ENCODE measurements at regions not wholly inside any gene's neighbourhood (a gene's known extent, or its start where the extent isn't known, plus 50 kb on each side); places are given as distances from the start of the nearest gene placed in this dataset.

GRCh38 chr5:106865279-106865678 lies 805.5 kb downstream of the EFNA5 start (continued):
- TF ChIP-seq ZNF266 (tag by site-specific recombination; IDR thresholded peaks at IDR 0.05; ENCODE audit: low read depth) (no peak), ZNF239 (tag by site-specific recombination; IDR thresholded peaks at IDR 0.05) (no peak)

- H3K27ac ChIP-seq (ENCODE audit: extremely low read depth, low read depth, low read length): no peak overlapping the region
- POLR2A ChIA-PET: no interaction called here
- CTCF ChIA-PET: interaction anchor here (1.2 kb wide), 1 partner anchor 386 kb away, joined by 4 read pairs; no protein-coding TSS in a partner anchor
Observed at GRCh38 chr5:106862450-106863193, 808.1 kb downstream of the EFNA5 start.

More at GRCh38 chr5:106862450-106863193, 808.1 kb downstream of the EFNA5 start:
- TF ChIP-seq ZNF335 (tag by site-specific recombination; conservative IDR thresholded peaks at IDR 0.05) (peak; percentile 54), ZNF580 (tag by site-specific recombination; IDR thresholded peaks at IDR 0.05) (no peak), ZNF341 (tag by site-specific recombination; IDR thresholded peaks at IDR 0.05; ENCODE audit: low read depth) (no peak), KLF1 (tag by site-specific recombination; IDR thresholded peaks at IDR 0.05) (no peak), ZNF266 (tag by site-specific recombination; IDR thresholded peaks at IDR 0.05; ENCODE audit: low read depth) (no peak), ZNF707 (tag by site-specific recombination; IDR thresholded peaks at IDR 0.05) (no peak), ZNF692 (tag by site-specific recombination; IDR thresholded peaks at IDR 0.05) (no peak), ZNF518A (tag by site-specific recombination; conservative IDR thresholded peaks at IDR 0.05; ENCODE audit: low read depth) (no peak), ZNF660 (tag by site-specific recombination; IDR thresholded peaks at IDR 0.05) (peak; percentile 68; the same call in 1 of the 2 replicates), ZNF792 (tag by site-specific recombination; IDR thresholded peaks at IDR 0.05) (no peak), ZNF830 (tag by site-specific recombination; IDR thresholded peaks at IDR 0.05; ENCODE audit: low read depth) (no peak), ZNF138 (tag by site-specific recombination; IDR thresholded peaks at IDR 0.05; ENCODE audit: borderline replicate concordance) (no peak), SCRT2 (tag by site-specific recombination; IDR thresholded peaks at IDR 0.05) (no peak)
- TF ChIP-seq, protein P1, sequence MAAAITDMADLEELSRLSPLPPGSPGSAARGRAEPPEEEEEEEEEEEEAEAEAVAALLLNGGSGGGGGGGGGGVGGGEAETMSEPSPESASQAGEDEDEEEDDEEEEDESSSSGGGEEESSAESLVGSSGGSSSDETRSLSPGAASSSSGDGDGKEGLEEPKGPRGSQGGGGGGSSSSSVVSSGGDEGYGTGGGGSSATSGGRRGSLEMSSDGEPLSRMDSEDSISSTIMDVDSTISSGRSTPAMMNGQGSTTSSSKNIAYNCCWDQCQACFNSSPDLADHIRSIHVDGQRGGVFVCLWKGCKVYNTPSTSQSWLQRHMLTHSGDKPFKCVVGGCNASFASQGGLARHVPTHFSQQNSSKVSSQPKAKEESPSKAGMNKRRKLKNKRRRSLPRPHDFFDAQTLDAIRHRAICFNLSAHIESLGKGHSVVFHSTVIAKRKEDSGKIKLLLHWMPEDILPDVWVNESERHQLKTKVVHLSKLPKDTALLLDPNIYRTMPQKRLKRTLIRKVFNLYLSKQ (tag by site-specific recombination; IDR thresholded peaks at IDR 0.05; ENCODE audit: borderline replicate concordance): no peak
- H3K36me3 ChIP-seq (ENCODE audit: control insufficient read depth in 2 of 2, insufficient read depth in 1 of 2, low read length in 2 of 2): no peaks in the 10 kb centered on the region
- peaks cover 6% of the 10 kb centered on the region for H3K4me1 ChIP-seq (ENCODE audit: control insufficient read depth, insufficient read depth, low read length)
- no peak overlapping the region for H3K4me3 ChIP-seq (ENCODE audit: low read depth, low read length)
- no peaks in the 10 kb centered on the region for H3K9me3 ChIP-seq (ENCODE audit: control insufficient read depth, insufficient read depth, low read depth, low read length)

Data from HEK293 (cell line).